HEK293 (cell line): ENCODE measurements at regions not wholly inside any gene's neighbourhood (a gene's known extent, or its start where the extent isn't known, plus 50 kb on each side); places are given as distances from the start of the nearest gene placed in this dataset.

ENCODE experiments used
- CTCF ChIA-PET: fragments of 350-600 bp; formaldehyde crosslinking; extraction: SDS; loops from one replicate; lab custom pipeline; 2021; ENCODE audit warnings: antibody characterized with exemption; lab: Yijun Ruan, JAX
- POLR2A ChIA-PET: fragments of 300-600 bp; formaldehyde crosslinking; extraction: SDS; loops from one replicate; lab custom pipeline; 2020; ENCODE audit warnings: antibody characterized with exemption, inconsistent platforms; lab: Yijun Ruan, JAX
- H3K27ac ChIP-seq: fragments of 200-500 bp; sonication (Bioruptor generic); 2 replicates; pipeline ENCODE4 v1.5.1; 2014; ENCODE audit warnings: low read depth, low read length, control low read depth, inconsistent platforms; ENCODE audit errors: extremely low read depth
- H3K36me3 ChIP-seq, 2 experiments: fragments of 200-500 bp in 1 of 2; sonication (Bioruptor generic) in 1 of 2; 1 replicate in 1 of 2; 2 replicates in 1 of 2; pipeline ENCODE4 v1.5.1; 2014 to 2017; ENCODE audit warnings: inconsistent platforms in 2 of 2, low read length in 2 of 2; ENCODE audit not compliant: control insufficient read depth in 2 of 2, insufficient read depth in 1 of 2
- H3K4me1 ChIP-seq: fragments of 200-500 bp; sonication (Bioruptor generic); 2 replicates; pipeline ENCODE4 v1.5.1; 2014; ENCODE audit warnings: mild to moderate bottlenecking, low read length, inconsistent platforms; ENCODE audit not compliant: control insufficient read depth, insufficient read depth
- H3K4me3 ChIP-seq: 2 replicates; pipeline ENCODE4 v1.5.1; 2011; ENCODE audit warnings: low read depth, mild to moderate bottlenecking, control low read depth, low read length, moderate library complexity
- H3K9me3 ChIP-seq: fragments of 200-500 bp; sonication (Bioruptor generic); 2 replicates; pipeline ENCODE4 v1.5.1; 2014; ENCODE audit warnings: low read depth, low read length, inconsistent platforms; ENCODE audit not compliant: control insufficient read depth, insufficient read depth
- GLIS2 ChIP-seq: fragments of 450-650 bp; formaldehyde crosslinking; IDR thresholded peaks from 2 replicates; pipeline ENCODE4 v1.5.1; 2016; ENCODE audit warnings: missing biosample characterization, missing genetic modification characterization
- HOXD13 ChIP-seq: sonication (generic); formaldehyde crosslinking; IDR thresholded peaks from 2 replicates; pipeline ENCODE4 v1.8.0; 2022; ENCODE audit warnings: missing genetic modification reagents, borderline replicate concordance
- MZF1 ChIP-seq: fragments of 450-650 bp; formaldehyde crosslinking; IDR thresholded peaks from 2 replicates; pipeline ENCODE4 v1.5.1; 2017; ENCODE audit warnings: missing biosample characterization, missing genetic modification characterization, borderline replicate concordance
- SETDB1 ChIP-seq: IDR thresholded peaks from one replicate; pipeline ENCODE4 v1.6.1; 2017; ENCODE audit warnings: mild to moderate bottlenecking, low read length, moderate library complexity, mixed read lengths; ENCODE audit not compliant: insufficient read length
- TSHZ1 ChIP-seq: fragments of 450-650 bp; formaldehyde crosslinking; IDR thresholded peaks from 2 replicates; pipeline ENCODE4 v1.5.1; 2016; ENCODE audit warnings: missing biosample characterization, missing genetic modification characterization, borderline replicate concordance
- ZBTB1 ChIP-seq: fragments of 450-650 bp; formaldehyde crosslinking; IDR thresholded peaks from 2 replicates; pipeline ENCODE4 v1.5.1; 2016; ENCODE audit warnings: missing biosample characterization, missing genetic modification characterization
- ZNF133 ChIP-seq: fragments of 450-650 bp; formaldehyde crosslinking; IDR thresholded peaks from 2 replicates; pipeline ENCODE4 v1.5.1; 2016; ENCODE audit warnings: missing biosample characterization, missing genetic modification characterization
- ZNF335 ChIP-seq: fragments of 450-650 bp; formaldehyde crosslinking; conservative IDR thresholded peaks from 2 replicates; pipeline ENCODE4 v1.5.1; 2016; ENCODE audit warnings: missing biosample characterization, missing genetic modification characterization
- ZNF37A ChIP-seq: fragments of 450-650 bp; IDR thresholded peaks from 2 replicates; pipeline ENCODE4 v1.5.1; 2018; ENCODE audit warnings: missing biosample characterization, missing genetic modification characterization
- ZNF404 ChIP-seq: fragments of 450-650 bp; formaldehyde crosslinking; IDR thresholded peaks from 2 replicates; pipeline ENCODE4 v1.5.1; 2017; ENCODE audit warnings: missing biosample characterization, missing genetic modification characterization
- ZNF48 ChIP-seq: fragments of 450-650 bp; formaldehyde crosslinking; IDR thresholded peaks from 2 replicates; pipeline ENCODE4 v1.5.1; 2016; ENCODE audit warnings: missing biosample characterization, missing genetic modification characterization
- ZNF510 ChIP-seq: fragments of 450-650 bp; formaldehyde crosslinking; IDR thresholded peaks from 2 replicates; pipeline ENCODE4 v1.5.1; 2018; ENCODE audit warnings: mild to moderate bottlenecking, missing genetic modification characterization, missing biosample characterization; ENCODE audit not compliant: insufficient replicate concordance
- ZNF658 ChIP-seq: fragments of 450-650 bp; formaldehyde crosslinking; IDR thresholded peaks from 2 replicates; pipeline ENCODE4; 2016; ENCODE audit warnings: missing biosample characterization, missing genetic modification characterization
- ZNF704 ChIP-seq: fragments of 450-650 bp; formaldehyde crosslinking; IDR thresholded peaks from 2 replicates; pipeline ENCODE4 v1.5.1; 2016; ENCODE audit warnings: missing biosample characterization, missing genetic modification characterization
- ZNF776 ChIP-seq: fragments of 450-650 bp; formaldehyde crosslinking; IDR thresholded peaks from 2 replicates; pipeline ENCODE4 v1.5.0; 2017; ENCODE audit warnings: missing biosample characterization, missing genetic modification characterization, borderline replicate concordance
- ZNF837 ChIP-seq: fragments of 450-650 bp; formaldehyde crosslinking; IDR thresholded peaks from 2 replicates; pipeline ENCODE4 v1.5.1; 2016; ENCODE audit warnings: missing biosample characterization, missing genetic modification characterization
- ZSCAN16 ChIP-seq: fragments of 450-650 bp; formaldehyde crosslinking; IDR thresholded peaks from 2 replicates; pipeline ENCODE4 v1.5.1; 2016; ENCODE audit warnings: missing biosample characterization, missing genetic modification characterization
- ZSCAN4 ChIP-seq: fragments of 450-650 bp; formaldehyde crosslinking; IDR thresholded peaks from 2 replicates; pipeline ENCODE4 v1.5.1; 2017; ENCODE audit warnings: missing biosample characterization, missing genetic modification characterization
- TF ChIP-seq, protein P1 (sequence below): fragments of 450-650 bp; formaldehyde crosslinking; IDR thresholded peaks from 2 replicates; pipeline ENCODE4 v1.5.1; 2016; ENCODE audit warnings: missing biosample characterization, missing genetic modification characterization, low read depth
- TF ChIP-seq, protein P2 (sequence below): fragments of 450-650 bp; formaldehyde crosslinking; IDR thresholded peaks from 2 replicates; pipeline ENCODE4 v1.5.1; 2017; ENCODE audit warnings: missing biosample characterization, missing genetic modification characterization

- POLR2A ChIA-PET = no interaction called here
- CTCF ChIA-PET = no interaction called here
These were observed 277.8 kb downstream of the LMO7 start for GRCh38 chr13:75913925-75914324.

DNA sequence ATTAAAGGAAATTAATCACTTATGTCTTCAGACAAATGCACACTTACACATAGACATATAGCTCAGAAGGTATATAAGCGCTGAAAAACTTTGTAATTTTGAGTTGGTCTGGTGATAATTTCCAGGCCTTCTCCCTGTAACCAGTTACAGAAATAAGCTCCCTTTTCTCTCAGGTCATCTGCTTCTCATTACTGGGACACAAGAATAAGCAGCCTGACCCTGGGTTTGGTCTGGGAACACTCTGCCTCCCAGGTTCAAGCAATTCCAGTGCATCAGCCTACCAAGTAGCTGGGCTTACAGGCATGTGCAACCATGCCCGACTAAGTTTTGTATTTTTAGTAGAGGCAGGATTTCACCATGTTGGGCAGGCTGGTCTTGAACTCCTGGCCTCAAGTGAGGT is 274.5 kb downstream of the LMO7 start:
- TF ChIP-seq ZNF404 (tag by site-specific recombination) = no peak
- no peak for TF ChIP-seq ZNF704 (tag by site-specific recombination)
- TF ChIP-seq, protein P1, sequence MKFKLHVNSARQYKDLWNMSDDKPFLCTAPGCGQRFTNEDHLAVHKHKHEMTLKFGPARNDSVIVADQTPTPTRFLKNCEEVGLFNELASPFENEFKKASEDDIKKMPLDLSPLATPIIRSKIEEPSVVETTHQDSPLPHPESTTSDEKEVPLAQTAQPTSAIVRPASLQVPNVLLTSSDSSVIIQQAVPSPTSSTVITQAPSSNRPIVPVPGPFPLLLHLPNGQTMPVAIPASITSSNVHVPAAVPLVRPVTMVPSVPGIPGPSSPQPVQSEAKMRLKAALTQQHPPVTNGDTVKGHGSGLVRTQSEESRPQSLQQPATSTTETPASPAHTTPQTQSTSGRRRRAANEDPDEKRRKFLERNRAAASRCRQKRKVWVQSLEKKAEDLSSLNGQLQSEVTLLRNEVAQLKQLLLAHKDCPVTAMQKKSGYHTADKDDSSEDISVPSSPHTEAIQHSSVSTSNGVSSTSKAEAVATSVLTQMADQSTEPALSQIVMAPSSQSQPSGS (tag by site-specific recombination) = no peak
- no peak for TF ChIP-seq ZNF37A (tag by site-specific recombination)
- no peak for TF ChIP-seq ZSCAN4
- H3K9me3 ChIP-seq = no peaks in the 10 kb centered on the region

More at GRCh38 chr13:75913925-75914324, 277.8 kb downstream of the LMO7 start:
- H3K9me3 ChIP-seq = no peaks in the 10 kb centered on the region
- TF ChIP-seq ZNF837 (tag by site-specific recombination) (no peak), ZNF335 (tag by site-specific recombination) (no peak), ZNF510 (tag by site-specific recombination) (no peak), TSHZ1 (no peak), MZF1 (tag by site-specific recombination) (no peak), ZNF133 (tag by site-specific recombination) (no peak), ZNF48 (tag by site-specific recombination) (no peak), HOXD13 (no peak), ZNF704 (tag by site-specific recombination) (no peak), ZNF658 (tag by site-specific recombination) (no peak), GLIS2 (tag by site-specific recombination) (no peak), ZSCAN16 (tag by site-specific recombination) (no peak), SETDB1 (no peak), ZBTB1 (tag by site-specific recombination) (no peak), ZNF776 (tag by site-specific recombination) (no peak)
- TF ChIP-seq, protein P2, sequence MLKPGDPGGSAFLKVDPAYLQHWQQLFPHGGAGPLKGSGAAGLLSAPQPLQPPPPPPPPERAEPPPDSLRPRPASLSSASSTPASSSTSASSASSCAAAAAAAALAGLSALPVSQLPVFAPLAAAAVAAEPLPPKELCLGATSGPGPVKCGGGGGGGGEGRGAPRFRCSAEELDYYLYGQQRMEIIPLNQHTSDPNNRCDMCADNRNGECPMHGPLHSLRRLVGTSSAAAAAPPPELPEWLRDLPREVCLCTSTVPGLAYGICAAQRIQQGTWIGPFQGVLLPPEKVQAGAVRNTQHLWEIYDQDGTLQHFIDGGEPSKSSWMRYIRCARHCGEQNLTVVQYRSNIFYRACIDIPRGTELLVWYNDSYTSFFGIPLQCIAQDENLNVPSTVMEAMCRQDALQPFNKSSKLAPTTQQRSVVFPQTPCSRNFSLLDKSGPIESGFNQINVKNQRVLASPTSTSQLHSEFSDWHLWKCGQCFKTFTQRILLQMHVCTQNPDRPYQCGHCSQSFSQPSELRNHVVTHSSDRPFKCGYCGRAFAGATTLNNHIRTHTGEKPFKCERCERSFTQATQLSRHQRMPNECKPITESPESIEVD (tag by site-specific recombination) = no peak
- H3K4me1 ChIP-seq = no peaks in the 10 kb centered on the region
- no peak overlapping the region for H3K4me3 ChIP-seq
- no peak overlapping the region for H3K27ac ChIP-seq
- H3K36me3 ChIP-seq = no peaks in the 10 kb centered on the region

More for the DNA sequence above, 274.5 kb downstream of the LMO7 start:
- no peaks in the 10 kb centered on the region for H3K36me3 ChIP-seq
- no peaks in the 10 kb centered on the region for H3K4me1 ChIP-seq
- ChIA-PET CTCF (interaction anchor here (0.8 kb wide), 1 partner anchor 215 kb away, joined by 3 read pairs; no protein-coding TSS in a partner anchor), POLR2A (no interaction called here)
- H3K27ac ChIP-seq = no peak overlapping the region
- H3K4me3 ChIP-seq = no peak overlapping the region
